ENCODE measurements at regions not wholly inside any gene's neighbourhood (a gene's known extent, or its start where the extent isn't known, plus 50 kb on each side); places are given as distances from the start of the nearest gene placed in this dataset.

DNA sequence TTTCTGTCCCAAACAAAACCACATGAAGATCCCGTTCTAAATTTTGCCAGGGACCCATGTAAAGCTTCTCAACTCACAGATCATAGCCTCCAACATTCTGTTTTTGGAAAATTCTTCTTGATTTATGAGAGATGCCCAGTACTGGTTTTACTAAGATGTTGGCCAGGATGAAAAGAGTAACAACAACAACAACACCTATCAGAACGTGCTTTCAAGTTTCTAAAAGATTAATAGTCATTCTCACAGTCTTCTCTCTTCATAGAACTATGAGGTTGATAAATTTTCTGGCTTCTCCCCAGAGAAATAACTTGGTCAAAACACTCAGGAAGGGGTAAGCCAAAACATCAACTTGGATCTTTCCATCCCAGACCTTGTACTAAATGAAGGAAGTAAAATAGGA lies 567.5 kb upstream of the IGFBP3 start:
- Histone ChIP-seq H3K9me3 (ENCODE audit: insufficient read depth, low read depth, low read length) (no peaks in the 10 kb centered on the region), H3K4me3 (ENCODE audit: low read length, poor library complexity, severe bottlenecking) (no peak overlapping the region), H3F3A (ENCODE audit: low read depth) (no peaks in the 10 kb centered on the region), H2AFZ (ENCODE audit: low read length) (no peak overlapping the region), H3K79me2 (ENCODE audit: insufficient read depth, low read length) (no peaks in the 10 kb centered on the region), H3K27me3 (ENCODE audit: insufficient read depth, low read length, poor library complexity, severe bottlenecking) (no peaks in the 10 kb centered on the region), H4K20me1 (ENCODE audit: insufficient read depth, low read length, poor library complexity, severe bottlenecking) (no peaks in the 10 kb centered on the region), H3K36me3 (ENCODE audit: insufficient read depth, low read length) (no peaks in the 10 kb centered on the region), H3K9ac (ENCODE audit: low read depth, low read length, poor library complexity, severe bottlenecking) (no peak overlapping the region), H3K4me1 (ENCODE audit: insufficient read depth, low read length, poor library complexity, severe bottlenecking) (no peaks in the 10 kb centered on the region), H3K4me2 (ENCODE audit: low read depth, low read length, poor library complexity, severe bottlenecking) (no peak overlapping the region), H3K9me2 (replicated peaks; ENCODE audit: low read depth, low read length) (no peaks in the 10 kb centered on the region)
- TF ChIP-seq, protein P1, sequence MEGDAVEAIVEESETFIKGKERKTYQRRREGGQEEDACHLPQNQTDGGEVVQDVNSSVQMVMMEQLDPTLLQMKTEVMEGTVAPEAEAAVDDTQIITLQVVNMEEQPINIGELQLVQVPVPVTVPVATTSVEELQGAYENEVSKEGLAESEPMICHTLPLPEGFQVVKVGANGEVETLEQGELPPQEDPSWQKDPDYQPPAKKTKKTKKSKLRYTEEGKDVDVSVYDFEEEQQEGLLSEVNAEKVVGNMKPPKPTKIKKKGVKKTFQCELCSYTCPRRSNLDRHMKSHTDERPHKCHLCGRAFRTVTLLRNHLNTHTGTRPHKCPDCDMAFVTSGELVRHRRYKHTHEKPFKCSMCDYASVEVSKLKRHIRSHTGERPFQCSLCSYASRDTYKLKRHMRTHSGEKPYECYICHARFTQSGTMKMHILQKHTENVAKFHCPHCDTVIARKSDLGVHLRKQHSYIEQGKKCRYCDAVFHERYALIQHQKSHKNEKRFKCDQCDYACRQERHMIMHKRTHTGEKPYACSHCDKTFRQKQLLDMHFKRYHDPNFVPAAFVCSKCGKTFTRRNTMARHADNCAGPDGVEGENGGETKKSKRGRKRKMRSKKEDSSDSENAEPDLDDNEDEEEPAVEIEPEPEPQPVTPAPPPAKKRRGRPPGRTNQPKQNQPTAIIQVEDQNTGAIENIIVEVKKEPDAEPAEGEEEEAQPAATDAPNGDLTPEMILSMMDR (conservative IDR thresholded peaks at IDR 0.05; ENCODE audit: low read length), result no peak
- TF ChIP-seq EZH2phosphoT487 (IDR thresholded peaks at IDR 0.05; ENCODE audit: borderline replicate concordance), result no peak

- Histone ChIP-seq H3K4me1 (ENCODE audit: insufficient read depth, low read length, poor library complexity, severe bottlenecking) (no peaks in the 10 kb centered on the region), H3K9me3 (ENCODE audit: insufficient read depth, low read depth, low read length) (no peaks in the 10 kb centered on the region), H3F3A (ENCODE audit: low read depth) (no peaks in the 10 kb centered on the region), H3K27me3 (ENCODE audit: insufficient read depth, low read length, poor library complexity, severe bottlenecking) (no peaks in the 10 kb centered on the region), H3K9ac (ENCODE audit: low read depth, low read length, poor library complexity, severe bottlenecking) (no peak overlapping the region), H3K4me3 (ENCODE audit: low read length, poor library complexity, severe bottlenecking) (no peak overlapping the region), H3K9me2 (replicated peaks; ENCODE audit: low read depth, low read length) (no peaks in the 10 kb centered on the region), H2AFZ (ENCODE audit: low read length) (no peak overlapping the region), H3K4me2 (ENCODE audit: low read depth, low read length, poor library complexity, severe bottlenecking) (no peak overlapping the region), H3K79me2 (ENCODE audit: insufficient read depth, low read length) (no peaks in the 10 kb centered on the region), H3K36me3 (ENCODE audit: insufficient read depth, low read length) (no peaks in the 10 kb centered on the region), H4K20me1 (ENCODE audit: insufficient read depth, low read length, poor library complexity, severe bottlenecking) (no peaks in the 10 kb centered on the region)
- no peak for TF ChIP-seq EZH2phosphoT487 (IDR thresholded peaks at IDR 0.05; ENCODE audit: borderline replicate concordance)
- TF ChIP-seq, protein P1 (conservative IDR thresholded peaks at IDR 0.05; ENCODE audit: low read length), result no peak
These were observed 565.5 kb upstream of the IGFBP3 start for GRCh38 chr7:46486256-46487206.

DNA sequence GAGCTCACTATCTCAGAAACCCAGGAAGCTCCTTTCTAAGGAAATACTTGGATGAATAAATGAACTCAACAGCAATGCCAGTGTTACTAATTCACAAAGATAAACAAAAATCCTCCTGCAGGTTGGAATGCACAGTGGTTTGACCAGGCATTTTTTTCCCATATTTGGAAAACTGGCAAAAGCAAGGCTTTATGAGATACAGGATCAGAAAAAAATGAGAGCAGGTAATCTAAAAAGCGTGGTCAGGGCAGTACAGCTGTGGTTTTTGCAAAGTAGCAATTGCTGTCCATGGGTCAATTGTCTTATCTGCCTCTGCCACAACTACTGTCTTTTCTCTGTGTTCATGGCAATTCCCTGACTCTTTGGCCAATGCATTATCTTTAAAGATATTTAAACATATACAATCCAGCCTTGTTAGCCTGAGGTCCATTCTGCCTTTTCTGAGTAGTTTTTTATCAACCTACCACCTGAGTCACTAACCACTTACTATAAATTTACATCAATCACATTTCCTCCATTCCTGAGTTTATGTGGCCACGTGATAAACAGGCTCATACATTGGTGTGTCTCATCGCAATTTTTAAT lies 564.5 kb upstream of the IGFBP3 start:
- TF ChIP-seq, protein P1 (conservative IDR thresholded peaks at IDR 0.05; ENCODE audit: low read length), result no peak
- H3F3A ChIP-seq (ENCODE audit: low read depth), result no peaks in the 10 kb centered on the region
- no peak overlapping the region for H3K9ac ChIP-seq (ENCODE audit: low read depth, low read length, poor library complexity, severe bottlenecking)
- no peaks in the 10 kb centered on the region for H3K4me1 ChIP-seq (ENCODE audit: insufficient read depth, low read length, poor library complexity, severe bottlenecking)
- no peaks in the 10 kb centered on the region for H3K36me3 ChIP-seq (ENCODE audit: insufficient read depth, low read length)
- no peaks in the 10 kb centered on the region for H3K9me2 ChIP-seq (replicated peaks; ENCODE audit: low read depth, low read length)
- H3K27me3 ChIP-seq (ENCODE audit: insufficient read depth, low read length, poor library complexity, severe bottlenecking), result no peaks in the 10 kb centered on the region
- no peak overlapping the region for H2AFZ ChIP-seq (ENCODE audit: low read length)
- H3K4me3 ChIP-seq (ENCODE audit: low read length, poor library complexity, severe bottlenecking), result no peak overlapping the region
- H4K20me1 ChIP-seq (ENCODE audit: insufficient read depth, low read length, poor library complexity, severe bottlenecking), result no peaks in the 10 kb centered on the region
- no peaks in the 10 kb centered on the region for H3K79me2 ChIP-seq (ENCODE audit: insufficient read depth, low read length)
- no peaks in the 10 kb centered on the region for H3K9me3 ChIP-seq (ENCODE audit: insufficient read depth, low read depth, low read length)
- H3K4me2 ChIP-seq (ENCODE audit: low read depth, low read length, poor library complexity, severe bottlenecking), result no peak overlapping the region
